NCI-H2107 treated with DMSO at 0.1 percent for 48 hours (cell line): ENCODE measurements at regions not wholly inside any gene's neighbourhood (a gene's known extent, or its start where the extent isn't known, plus 50 kb on each side); places are given as distances from the start of the nearest gene placed in this dataset.
"Not testable (repeated sequence)": the region's sequence is repeated elsewhere in the genome, so short reads cannot be mapped to it uniquely, and the experiment has no call there.

Source experiments
- DNase-seq: peaks from one replicate; lab custom pipeline; 2025; ENCODE audit not compliant: unreplicated experiment; lab: John Stamatoyannopoulos, UW

- no peak for DNase-seq
These were observed 221.6 kb downstream of the NR2F1-AS1 start for GRCh38 chr5:93359296-93359959.

- DNase-seq = no peak
These were observed 222.8 kb downstream of the NR2F1-AS1 start for GRCh38 chr5:93358176-93358575.

GRCh38 chr5:93357686-93358085 is 223.3 kb downstream of the NR2F1-AS1 start:
- DNase-seq = no peak

GRCh38 chr5:93355691-93356090 is 225.3 kb downstream of the NR2F1-AS1 start:
- no peak for DNase-seq

- DNase-seq = no peak
These were observed 228.8 kb downstream of the NR2F1-AS1 start for GRCh38 chr5:93352186-93352585.

GRCh38 chr5:93349613-93350012 is 231.4 kb downstream of the NR2F1-AS1 start:
- no peak for DNase-seq

- DNase-seq = no peak
These were observed 232.8 kb downstream of the NR2F1-AS1 start for GRCh38 chr5:93348231-93348630.

GRCh38 chr5:93346850-93347249 is 234.2 kb downstream of the NR2F1-AS1 start:
- not testable (repeated sequence) for DNase-seq

- DNase-seq = no peak
These were observed 234.7 kb downstream of the NR2F1-AS1 start for GRCh38 chr5:93346301-93346700.

- no peak for DNase-seq
These were observed 237.4 kb downstream of the NR2F1-AS1 start for GRCh38 chr5:93343570-93343969.

GRCh38 chr5:93342563-93343061 is 238.4 kb downstream of the NR2F1-AS1 start:
- DNase-seq = no peak

GRCh38 chr5:93340881-93341280 is 240.1 kb downstream of the NR2F1-AS1 start:
- DNase-seq = no peak

GRCh38 chr5:93337138-93337537 is 243.9 kb downstream of the NR2F1-AS1 start:
- DNase-seq = no peak

GRCh38 chr5:93336330-93337110 is 244.5 kb downstream of the NR2F1-AS1 start:
- no peak for DNase-seq

- DNase-seq = no peak
These were observed 249.2 kb downstream of the NR2F1-AS1 start for GRCh38 chr5:93331863-93332262.

- no peak for DNase-seq
These were observed 249.8 kb downstream of the NR2F1-AS1 start for GRCh38 chr5:93331241-93331640.

GRCh38 chr5:93330506-93330905 is 250.5 kb downstream of the NR2F1-AS1 start:
- DNase-seq = no peak

- DNase-seq = no peak
These were observed 251.3 kb downstream of the NR2F1-AS1 start for GRCh38 chr5:93329756-93330155.

- DNase-seq = no peak
These were observed 252.2 kb downstream of the NR2F1-AS1 start for GRCh38 chr5:93328833-93329232.

GRCh38 chr5:93327605-93328004 is 253.4 kb downstream of the NR2F1-AS1 start:
- DNase-seq = no peak

GRCh38 chr5:93325946-93326345 is 255.1 kb downstream of the NR2F1-AS1 start:
- no peak for DNase-seq
